ENCODE measurements at regions not wholly inside any gene's neighbourhood (a gene's known extent, or its start where the extent isn't known, plus 50 kb on each side); places are given as distances from the start of the nearest gene placed in this dataset.

DNA sequence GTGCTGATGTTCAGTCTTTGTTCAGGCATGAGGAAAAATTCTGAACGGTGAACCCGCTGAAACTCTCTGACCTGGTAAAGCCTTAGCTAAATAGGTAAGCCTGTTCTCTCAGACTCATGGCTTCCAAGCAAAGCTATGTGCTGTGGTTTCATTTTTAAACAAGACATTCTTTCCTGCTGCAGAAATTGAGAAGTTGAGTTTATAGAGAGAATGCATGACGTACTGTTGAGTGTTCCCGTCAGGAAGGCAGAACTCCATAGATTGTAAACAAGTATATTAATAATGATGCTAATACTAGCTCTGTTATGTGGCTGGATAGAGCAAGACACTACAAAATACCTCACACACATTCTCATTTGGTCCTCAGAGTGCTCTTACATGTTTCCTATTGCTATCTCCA lies 424.0 kb upstream of the CRIM1 start:
- TF ChIP-seq, protein P1, sequence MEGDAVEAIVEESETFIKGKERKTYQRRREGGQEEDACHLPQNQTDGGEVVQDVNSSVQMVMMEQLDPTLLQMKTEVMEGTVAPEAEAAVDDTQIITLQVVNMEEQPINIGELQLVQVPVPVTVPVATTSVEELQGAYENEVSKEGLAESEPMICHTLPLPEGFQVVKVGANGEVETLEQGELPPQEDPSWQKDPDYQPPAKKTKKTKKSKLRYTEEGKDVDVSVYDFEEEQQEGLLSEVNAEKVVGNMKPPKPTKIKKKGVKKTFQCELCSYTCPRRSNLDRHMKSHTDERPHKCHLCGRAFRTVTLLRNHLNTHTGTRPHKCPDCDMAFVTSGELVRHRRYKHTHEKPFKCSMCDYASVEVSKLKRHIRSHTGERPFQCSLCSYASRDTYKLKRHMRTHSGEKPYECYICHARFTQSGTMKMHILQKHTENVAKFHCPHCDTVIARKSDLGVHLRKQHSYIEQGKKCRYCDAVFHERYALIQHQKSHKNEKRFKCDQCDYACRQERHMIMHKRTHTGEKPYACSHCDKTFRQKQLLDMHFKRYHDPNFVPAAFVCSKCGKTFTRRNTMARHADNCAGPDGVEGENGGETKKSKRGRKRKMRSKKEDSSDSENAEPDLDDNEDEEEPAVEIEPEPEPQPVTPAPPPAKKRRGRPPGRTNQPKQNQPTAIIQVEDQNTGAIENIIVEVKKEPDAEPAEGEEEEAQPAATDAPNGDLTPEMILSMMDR (IDR thresholded peaks at IDR 0.05): no peak
- TF ChIP-seq POLR2A (IDR thresholded peaks at IDR 0.05) (no peak), POLR2AphosphoS5 (IDR thresholded peaks at IDR 0.05) (no peak)

Measured in prostate gland (tissue), 2 donors.